ENCODE measurements at regions not wholly inside any gene's neighbourhood (a gene's known extent, or its start where the extent isn't known, plus 50 kb on each side); places are given as distances from the start of the nearest gene placed in this dataset.

DNA sequence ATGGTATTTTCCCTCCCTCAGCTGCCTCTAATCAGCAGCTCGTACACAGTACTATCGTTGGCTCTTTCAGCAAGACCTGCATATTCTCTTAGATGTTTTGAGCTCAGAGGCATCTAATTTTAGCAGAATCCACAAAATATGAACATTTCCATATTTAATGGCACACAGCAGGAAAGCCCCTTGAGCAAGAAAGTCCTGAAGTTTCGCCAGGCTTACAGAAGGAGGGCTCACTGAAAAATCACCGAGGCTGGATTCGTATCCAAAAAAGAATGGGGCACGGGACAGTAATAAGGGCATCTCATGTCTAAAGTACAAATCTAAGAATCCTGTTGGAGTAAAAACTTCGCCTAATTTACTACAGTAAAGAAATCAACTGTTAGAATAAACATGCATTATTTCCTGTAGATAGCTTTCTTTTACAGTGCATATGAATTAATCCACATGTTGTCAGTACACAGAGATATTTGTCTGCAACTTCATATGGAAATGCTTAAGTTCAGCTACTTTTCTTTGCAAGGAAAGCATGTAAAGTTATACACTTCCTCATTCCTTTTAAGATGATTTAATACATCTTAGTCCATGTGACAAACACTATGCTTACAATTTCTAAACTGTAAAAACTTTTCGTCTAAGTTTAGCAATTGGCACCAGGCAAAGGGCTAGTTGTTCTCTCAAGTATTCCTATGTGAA lies 1205.3 kb upstream of the ADGRL4 start:
- Mint-ChIP-seq H3K9me3 (ENCODE audit: unreplicated experiment) (no peaks in the 10 kb centered on the region), H3K4me3 (ENCODE audit: unreplicated experiment) (peak overlapping the region; percentile 24), H3K27me3 (ENCODE audit: unreplicated experiment) (no peaks in the 10 kb centered on the region), H3K36me3 (ENCODE audit: unreplicated experiment) (no peaks in the 10 kb centered on the region), H3K4me1 (ENCODE audit: unreplicated experiment) (peaks cover 12% of the 10 kb centered on the region), H3K27ac (ENCODE audit: unreplicated experiment) (no peak overlapping the region)
- TF ChIP-seq, protein P1, sequence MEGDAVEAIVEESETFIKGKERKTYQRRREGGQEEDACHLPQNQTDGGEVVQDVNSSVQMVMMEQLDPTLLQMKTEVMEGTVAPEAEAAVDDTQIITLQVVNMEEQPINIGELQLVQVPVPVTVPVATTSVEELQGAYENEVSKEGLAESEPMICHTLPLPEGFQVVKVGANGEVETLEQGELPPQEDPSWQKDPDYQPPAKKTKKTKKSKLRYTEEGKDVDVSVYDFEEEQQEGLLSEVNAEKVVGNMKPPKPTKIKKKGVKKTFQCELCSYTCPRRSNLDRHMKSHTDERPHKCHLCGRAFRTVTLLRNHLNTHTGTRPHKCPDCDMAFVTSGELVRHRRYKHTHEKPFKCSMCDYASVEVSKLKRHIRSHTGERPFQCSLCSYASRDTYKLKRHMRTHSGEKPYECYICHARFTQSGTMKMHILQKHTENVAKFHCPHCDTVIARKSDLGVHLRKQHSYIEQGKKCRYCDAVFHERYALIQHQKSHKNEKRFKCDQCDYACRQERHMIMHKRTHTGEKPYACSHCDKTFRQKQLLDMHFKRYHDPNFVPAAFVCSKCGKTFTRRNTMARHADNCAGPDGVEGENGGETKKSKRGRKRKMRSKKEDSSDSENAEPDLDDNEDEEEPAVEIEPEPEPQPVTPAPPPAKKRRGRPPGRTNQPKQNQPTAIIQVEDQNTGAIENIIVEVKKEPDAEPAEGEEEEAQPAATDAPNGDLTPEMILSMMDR (IDR thresholded peaks at IDR 0.05): no peak
- no peak for DNase-seq (ENCODE audit: extremely low spot score, unreplicated experiment)

DNA sequence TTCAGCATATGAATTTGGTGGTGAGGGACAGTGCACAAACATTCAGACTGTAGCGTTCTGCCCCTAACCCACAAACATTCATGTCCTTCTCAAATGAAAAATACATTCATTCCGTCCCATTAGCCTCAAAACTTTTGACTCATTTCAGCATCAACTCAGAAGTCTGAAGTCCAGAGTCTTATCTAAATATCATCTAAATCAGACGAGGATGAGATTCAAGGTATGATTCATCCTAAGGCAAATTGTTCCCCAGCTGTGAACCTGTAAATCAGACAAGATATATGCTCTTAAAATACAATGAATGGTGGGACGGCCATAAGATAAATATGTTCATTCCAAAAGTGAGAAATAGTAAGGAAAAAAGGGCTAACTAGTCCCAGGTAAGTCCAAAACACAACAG lies 1195.6 kb upstream of the ADGRL4 start:
- DNase-seq (ENCODE audit: extremely low spot score, unreplicated experiment): no peak
- H3K9me3 Mint-ChIP-seq (ENCODE audit: unreplicated experiment): peaks cover 9% of the 10 kb centered on the region
- H3K27ac Mint-ChIP-seq (ENCODE audit: unreplicated experiment): no peak overlapping the region
- H3K27me3 Mint-ChIP-seq (ENCODE audit: unreplicated experiment): no peaks in the 10 kb centered on the region
- no peaks in the 10 kb centered on the region for H3K4me1 Mint-ChIP-seq (ENCODE audit: unreplicated experiment)
- H3K4me3 Mint-ChIP-seq (ENCODE audit: unreplicated experiment): no peak overlapping the region
- TF ChIP-seq, protein P1 (IDR thresholded peaks at IDR 0.05): no peak
- H3K36me3 Mint-ChIP-seq (ENCODE audit: unreplicated experiment): no peaks in the 10 kb centered on the region

DNA sequence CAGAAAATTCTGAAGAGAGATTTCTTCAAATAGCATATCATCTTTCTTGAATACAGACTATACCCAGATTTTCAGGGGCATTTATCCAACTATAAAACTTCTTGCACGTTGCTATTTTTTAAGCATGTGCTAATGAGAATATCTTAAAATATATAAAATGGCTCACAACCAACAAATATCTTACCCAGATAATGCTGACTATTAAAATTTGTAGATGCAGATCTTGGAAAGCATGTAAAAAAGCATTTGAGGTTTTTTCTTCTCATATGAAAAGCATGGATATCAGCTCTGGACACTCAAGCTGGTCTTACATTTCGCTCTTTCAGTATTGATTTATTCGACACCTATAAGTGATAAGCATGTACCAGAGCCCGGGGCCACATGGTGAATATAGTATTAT lies 1187.7 kb upstream of the ADGRL4 start:
- Mint-ChIP-seq H3K4me3 (ENCODE audit: unreplicated experiment) (no peak overlapping the region), H3K4me1 (ENCODE audit: unreplicated experiment) (no peaks in the 10 kb centered on the region), H3K9me3 (ENCODE audit: unreplicated experiment) (no peaks in the 10 kb centered on the region), H3K36me3 (ENCODE audit: unreplicated experiment) (no peaks in the 10 kb centered on the region), H3K27ac (ENCODE audit: unreplicated experiment) (no peak overlapping the region), H3K27me3 (ENCODE audit: unreplicated experiment) (no peaks in the 10 kb centered on the region)
- no peak for DNase-seq (ENCODE audit: extremely low spot score, unreplicated experiment)
- TF ChIP-seq, protein P1 (IDR thresholded peaks at IDR 0.05): no peak

DNA sequence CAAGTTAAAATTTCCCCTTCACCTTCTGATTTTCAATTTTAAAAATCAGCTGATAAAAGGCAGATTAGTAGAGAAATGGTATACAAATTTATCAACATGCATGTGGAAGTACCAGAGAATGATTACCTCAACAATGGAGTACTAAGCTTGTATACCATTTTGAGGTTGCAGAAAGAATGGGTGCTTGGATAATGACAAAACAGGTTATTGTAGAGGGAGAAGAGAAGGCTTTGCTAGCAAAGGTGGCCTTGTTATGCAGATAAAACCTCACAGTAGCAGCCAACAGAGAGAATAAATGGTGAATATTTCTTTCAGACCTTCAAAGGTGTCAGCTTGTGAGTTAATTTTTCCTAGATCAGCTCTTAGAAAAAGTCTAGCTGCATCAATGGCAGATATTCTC lies 1174.9 kb upstream of the ADGRL4 start:
- Mint-ChIP-seq H3K4me3 (ENCODE audit: unreplicated experiment) (no peak overlapping the region), H3K27ac (ENCODE audit: unreplicated experiment) (no peak overlapping the region), H3K4me1 (ENCODE audit: unreplicated experiment) (no peaks in the 10 kb centered on the region)

DNA sequence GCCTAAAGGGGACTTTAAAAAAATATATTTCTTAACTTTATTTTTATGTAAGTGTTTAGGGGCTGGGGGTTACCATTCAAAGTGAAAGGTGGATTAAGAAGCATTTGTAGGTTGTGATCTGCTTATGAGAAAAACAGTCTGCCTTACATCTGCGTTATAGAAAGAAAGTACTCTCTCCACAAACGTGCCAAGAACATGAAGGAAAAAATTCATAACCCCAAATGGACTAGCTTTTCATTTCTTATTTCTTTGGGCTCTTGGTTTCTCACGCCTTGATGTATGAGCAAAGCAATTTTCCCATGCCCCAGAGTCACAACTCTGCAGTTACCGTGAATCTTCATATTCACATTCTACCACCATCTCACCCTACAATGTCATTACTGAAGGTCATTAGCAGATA lies 1165.1 kb upstream of the ADGRL4 start:
- no peak for DNase-seq (ENCODE audit: extremely low spot score, unreplicated experiment)
- Mint-ChIP-seq H3K27ac (ENCODE audit: unreplicated experiment) (no peak overlapping the region), H3K27me3 (ENCODE audit: unreplicated experiment) (no peaks in the 10 kb centered on the region), H3K4me3 (ENCODE audit: unreplicated experiment) (no peak overlapping the region), H3K36me3 (ENCODE audit: unreplicated experiment) (peaks cover 3% of the 10 kb centered on the region), H3K9me3 (ENCODE audit: unreplicated experiment) (peaks cover 14% of the 10 kb centered on the region), H3K4me1 (ENCODE audit: unreplicated experiment) (no peaks in the 10 kb centered on the region)
- TF ChIP-seq, protein P1 (IDR thresholded peaks at IDR 0.05): no peak

More for the DNA sequence above, 1174.9 kb upstream of the ADGRL4 start:
- DNase-seq (ENCODE audit: extremely low spot score, unreplicated experiment): no peak
- TF ChIP-seq, protein P1 (IDR thresholded peaks at IDR 0.05): no peak
- no peaks in the 10 kb centered on the region for H3K36me3 Mint-ChIP-seq (ENCODE audit: unreplicated experiment)
- no peaks in the 10 kb centered on the region for H3K27me3 Mint-ChIP-seq (ENCODE audit: unreplicated experiment)
- peaks cover 13% of the 10 kb centered on the region for H3K9me3 Mint-ChIP-seq (ENCODE audit: unreplicated experiment)
